A549 (cell line): ENCODE measurements at regions not wholly inside any gene's neighbourhood (a gene's known extent, or its start where the extent isn't known, plus 50 kb on each side); places are given as distances from the start of the nearest gene placed in this dataset.

Experiments used
- ATAC-seq, 2 experiments: fragments of 200-7000 bp in 1 of 2; fragments of >200 bp in 1 of 2; cut with Nextera tagmentation in 1 of 2; cut with Tn5 transposase in 1 of 2; 3 replicates each; pipeline versions ENCODE4 v1.8.0 to v1.9.1; 2018 to 2020; ENCODE audit warnings: mild to moderate bottlenecking in 1 of 2, moderate library complexity in 1 of 2
- CTCF ChIA-PET: fragments of 300-600 bp; sonication (Branson Sonifier 250); formaldehyde crosslinking; extraction: SDS; loops from one replicate; lab custom pipeline; 2021; ENCODE audit warnings: antibody characterized with exemption, inconsistent platforms; lab: Yijun Ruan, JAX
- POLR2A ChIA-PET: fragments of 350-600 bp; formaldehyde crosslinking; extraction: SDS; loops from one replicate; lab custom pipeline; 2021; ENCODE audit warnings: antibody characterized with exemption, inconsistent platforms; lab: Yijun Ruan, JAX
- DNase-seq, 2 experiments: peaks; one replicate each; pipeline versions ENCODE4 v3.0.0 to v3.0.0-alpha.2; 2011 to 2016; ENCODE audit warnings: low read depth in 1 of 2, low spot score in 1 of 2
- FAIRE-seq: peaks from 2 replicates; lab custom pipeline; 2011; peaks lifted over from hg19 to GRCh38; lab: Jason Lieb, UNC
- H3K27ac ChIP-seq, 2 experiments: fragments of >200 bp; sonication (Bioruptor Twin); formaldehyde crosslinking; 3 replicates each; pipeline ENCODE4 v1.5.1; 2016 to 2017
- H3K4me1 ChIP-seq: fragments of >200 bp; sonication (Bioruptor Twin); formaldehyde crosslinking; 3 replicates; pipeline ENCODE4 v1.6.1; 2016
- H3K4me2 ChIP-seq: fragments of >200 bp; sonication (Bioruptor Twin); formaldehyde crosslinking; 3 replicates; pipeline ENCODE4 v1.6.1; 2016
- H3K4me3 ChIP-seq: fragments of >200 bp; sonication (Bioruptor Twin); formaldehyde crosslinking; 3 replicates; pipeline ENCODE4 v1.5.1; 2016
- H3K9me3 ChIP-seq: fragments of >200 bp; sonication (Bioruptor Twin); formaldehyde crosslinking; 3 replicates; pipeline ENCODE4 v1.6.1; 2016
- CBX2 ChIP-seq: fragments of 200-600 bp; sonication (generic); IDR thresholded peaks from 2 replicates; pipeline ENCODE4 v1.6.1; 2016; ENCODE audit warnings: low read depth, mild to moderate bottlenecking, borderline replicate concordance
- CHD2 ChIP-seq: fragments of 150-350 bp; IDR thresholded peaks from 2 replicates; pipeline ENCODE4 v1.6.1; 2014; ENCODE audit warnings: low read length; ENCODE audit not compliant: partially characterized antibody
- CHD4 ChIP-seq: fragments of 200-600 bp; sonication (generic); IDR thresholded peaks from 2 replicates; pipeline ENCODE4 v1.6.1; 2016; ENCODE audit warnings: antibody characterized with exemption, mild to moderate bottlenecking, borderline replicate concordance
- EHMT2 ChIP-seq: fragments of 200-600 bp; sonication (generic); IDR thresholded peaks from 2 replicates; pipeline ENCODE4 v1.6.1; 2016; ENCODE audit warnings: antibody characterized with exemption, low read depth, mild to moderate bottlenecking, moderate library complexity
- EP300 ChIP-seq, 2 experiments: fragments of >200 bp; sonication (Bioruptor Twin); formaldehyde crosslinking; IDR thresholded peaks; 2 replicates in 1 of 2; 3 replicates in 1 of 2; pipeline ENCODE4 v1.6.1; 2016 to 2017
- ESRRA ChIP-seq: fragments of 150-350 bp; IDR thresholded peaks from 2 replicates; pipeline ENCODE4 v1.6.1; 2014; ENCODE audit warnings: mild to moderate bottlenecking, low read length, borderline replicate concordance
- HDAC2 ChIP-seq: fragments of 200-600 bp; sonication (generic); IDR thresholded peaks from 2 replicates; pipeline ENCODE4 v1.6.1; 2016
- HEYL ChIP-seq: fragments of 250-450 bp; sonication (Bioruptor Pico); IDR thresholded peaks from 2 replicates; pipeline ENCODE4 v1.8.0; 2021; ENCODE audit warnings: mild to moderate bottlenecking, moderate library complexity
- HOXB13 ChIP-seq: fragments of 250-450 bp; sonication (Bioruptor Pico); IDR thresholded peaks from 2 replicates; pipeline ENCODE4 v1.5.0; 2020; ENCODE audit warnings: low read depth, mild to moderate bottlenecking, moderate library complexity
- KDM1A ChIP-seq: fragments of 200-600 bp; sonication (generic); IDR thresholded peaks from 2 replicates; pipeline ENCODE4 v1.6.1; 2016; ENCODE audit warnings: low read depth, mild to moderate bottlenecking
- MYC ChIP-seq: IDR thresholded peaks from 2 replicates; pipeline ENCODE4 v1.6.1; 2012; ENCODE audit warnings: mild to moderate bottlenecking, inconsistent platforms, low read length, improper control_type of control experiment, borderline replicate concordance
- NFE2L2 ChIP-seq: fragments of 150-350 bp; conservative IDR thresholded peaks from 2 replicates; pipeline ENCODE4 v1.6.1; 2014; ENCODE audit warnings: low read length
- PHF8 ChIP-seq: fragments of 200-600 bp; sonication (generic); IDR thresholded peaks from 2 replicates; pipeline ENCODE4 v1.6.1; 2016; ENCODE audit warnings: low read depth, mild to moderate bottlenecking, antibody characterized with exemption, moderate library complexity, borderline replicate concordance
- ZFP36 ChIP-seq: fragments of 450-650 bp; IDR thresholded peaks from 2 replicates; pipeline ENCODE4 v1.6.1; 2014; ENCODE audit warnings: borderline replicate concordance; ENCODE audit not compliant: partially characterized antibody
- ZNF302 ChIP-seq: fragments of 250-450 bp; sonication (Bioruptor Pico); IDR thresholded peaks from 2 replicates; pipeline ENCODE4 v1.9.0; 2021; ENCODE audit warnings: inconsistent platforms, mild to moderate bottlenecking, moderate library complexity
- WGBS: methylation state at CpG from one replicate; pipeline ENCODE4 v1.1.6; 2017; ENCODE audit errors: missing lambda C conversion rate; 5-methylcytosine and 5-hydroxymethylcytosine counted together
- TF ChIP-seq, protein P1 (sequence below): fragments of 200-600 bp; sonication (generic); IDR thresholded peaks from 2 replicates; pipeline ENCODE4 v1.6.1; 2016; ENCODE audit warnings: antibody characterized with exemption, mild to moderate bottlenecking, moderate library complexity
- TF ChIP-seq, protein P2 (sequence below): fragments of >200 bp; sonication (Bioruptor Twin); formaldehyde crosslinking; IDR thresholded peaks from 3 replicates; pipeline ENCODE4 v1.6.1; 2016

DNA sequence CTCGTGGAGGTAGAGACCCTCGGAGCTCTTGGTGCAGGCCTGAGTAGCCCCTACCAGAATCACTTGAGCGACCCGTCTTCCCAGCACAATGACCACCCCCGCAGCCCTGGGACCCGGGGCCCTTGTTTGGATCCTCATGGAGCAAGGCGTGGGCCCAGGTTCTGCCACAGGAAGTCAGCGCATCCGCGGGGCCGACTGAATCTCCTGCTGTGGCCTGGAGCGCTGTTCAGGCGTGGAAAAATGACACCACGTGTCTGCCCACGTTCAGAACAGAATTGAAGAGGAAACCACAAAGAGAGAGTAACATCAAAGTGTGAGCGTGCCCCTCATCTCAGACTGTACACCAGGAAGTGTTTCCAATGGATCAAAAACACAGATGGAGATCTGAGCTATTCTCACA is 1479.2 kb downstream of the TBC1D22A start:
- Histone ChIP-seq H3K9me3 (no peaks in the 10 kb centered on the region; the same call in 2 of the 3 replicates), H3K4me2 (no peak overlapping the region), H3K4me1 (no peaks in the 10 kb centered on the region), H3K4me3 (no peak overlapping the region), H3K27ac (no peak overlapping the region)
- DNase-seq (no peak), FAIRE-seq (no peak), ATAC-seq (no peak)
- WGBS, result 88% methylated on average over 8 of the region's 16 CpGs
- ChIA-PET POLR2A (no interaction called here), CTCF (no interaction called here)
- no peak for TF ChIP-seq NFE2L2
- TF ChIP-seq PHF8, result no peak
- no peak for TF ChIP-seq EHMT2
- TF ChIP-seq EP300 (IDR thresholded peaks at IDR 0.05), result no peak
- TF ChIP-seq MYC, result no peak
- TF ChIP-seq CHD2, result no peak

DNA sequence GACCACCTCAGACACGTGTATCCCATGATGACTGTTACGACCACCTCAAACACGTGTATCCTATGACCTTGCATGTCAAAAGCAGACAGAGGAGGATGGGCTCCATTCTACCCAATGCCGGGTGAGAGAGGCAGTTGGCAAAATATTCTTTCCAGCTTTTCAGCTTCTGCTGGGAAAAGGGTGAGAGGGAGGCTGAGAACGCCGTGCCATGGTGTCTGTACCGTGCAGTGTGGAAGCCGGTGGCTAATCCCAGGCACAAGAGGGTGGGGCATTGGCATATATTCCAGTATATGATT is 1478.4 kb downstream of the TBC1D22A start:
- no peak overlapping the region for H3K4me3 ChIP-seq
- no peak for TF ChIP-seq HOXB13
- TF ChIP-seq CBX2, result no peak
- TF ChIP-seq ZNF302, result no peak
- TF ChIP-seq HDAC2, result no peak
- TF ChIP-seq HEYL (CRISPR knock-in tag), result no peak
- TF ChIP-seq ESRRA, result no peak
- TF ChIP-seq, protein P1, sequence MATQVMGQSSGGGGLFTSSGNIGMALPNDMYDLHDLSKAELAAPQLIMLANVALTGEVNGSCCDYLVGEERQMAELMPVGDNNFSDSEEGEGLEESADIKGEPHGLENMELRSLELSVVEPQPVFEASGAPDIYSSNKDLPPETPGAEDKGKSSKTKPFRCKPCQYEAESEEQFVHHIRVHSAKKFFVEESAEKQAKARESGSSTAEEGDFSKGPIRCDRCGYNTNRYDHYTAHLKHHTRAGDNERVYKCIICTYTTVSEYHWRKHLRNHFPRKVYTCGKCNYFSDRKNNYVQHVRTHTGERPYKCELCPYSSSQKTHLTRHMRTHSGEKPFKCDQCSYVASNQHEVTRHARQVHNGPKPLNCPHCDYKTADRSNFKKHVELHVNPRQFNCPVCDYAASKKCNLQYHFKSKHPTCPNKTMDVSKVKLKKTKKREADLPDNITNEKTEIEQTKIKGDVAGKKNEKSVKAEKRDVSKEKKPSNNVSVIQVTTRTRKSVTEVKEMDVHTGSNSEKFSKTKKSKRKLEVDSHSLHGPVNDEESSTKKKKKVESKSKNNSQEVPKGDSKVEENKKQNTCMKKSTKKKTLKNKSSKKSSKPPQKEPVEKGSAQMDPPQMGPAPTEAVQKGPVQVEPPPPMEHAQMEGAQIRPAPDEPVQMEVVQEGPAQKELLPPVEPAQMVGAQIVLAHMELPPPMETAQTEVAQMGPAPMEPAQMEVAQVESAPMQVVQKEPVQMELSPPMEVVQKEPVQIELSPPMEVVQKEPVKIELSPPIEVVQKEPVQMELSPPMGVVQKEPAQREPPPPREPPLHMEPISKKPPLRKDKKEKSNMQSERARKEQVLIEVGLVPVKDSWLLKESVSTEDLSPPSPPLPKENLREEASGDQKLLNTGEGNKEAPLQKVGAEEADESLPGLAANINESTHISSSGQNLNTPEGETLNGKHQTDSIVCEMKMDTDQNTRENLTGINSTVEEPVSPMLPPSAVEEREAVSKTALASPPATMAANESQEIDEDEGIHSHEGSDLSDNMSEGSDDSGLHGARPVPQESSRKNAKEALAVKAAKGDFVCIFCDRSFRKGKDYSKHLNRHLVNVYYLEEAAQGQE, result no peak
- TF ChIP-seq CHD4, result no peak
- no peak for TF ChIP-seq ZFP36
- no peak for TF ChIP-seq KDM1A
- DNase-seq (no peak), ATAC-seq (no peak), FAIRE-seq (no peak)
- H3K9me3 ChIP-seq, result no peaks in the 10 kb centered on the region; the same call in 2 of the 3 replicates
- no peak overlapping the region for H3K27ac ChIP-seq
- CTCF ChIA-PET, result no interaction called here
- H3K4me2 ChIP-seq, result no peak overlapping the region
- POLR2A ChIA-PET, result no interaction called here
- 84% methylated on average over 8 of the region's 8 CpGs for WGBS
- H3K4me1 ChIP-seq, result no peaks in the 10 kb centered on the region

DNA sequence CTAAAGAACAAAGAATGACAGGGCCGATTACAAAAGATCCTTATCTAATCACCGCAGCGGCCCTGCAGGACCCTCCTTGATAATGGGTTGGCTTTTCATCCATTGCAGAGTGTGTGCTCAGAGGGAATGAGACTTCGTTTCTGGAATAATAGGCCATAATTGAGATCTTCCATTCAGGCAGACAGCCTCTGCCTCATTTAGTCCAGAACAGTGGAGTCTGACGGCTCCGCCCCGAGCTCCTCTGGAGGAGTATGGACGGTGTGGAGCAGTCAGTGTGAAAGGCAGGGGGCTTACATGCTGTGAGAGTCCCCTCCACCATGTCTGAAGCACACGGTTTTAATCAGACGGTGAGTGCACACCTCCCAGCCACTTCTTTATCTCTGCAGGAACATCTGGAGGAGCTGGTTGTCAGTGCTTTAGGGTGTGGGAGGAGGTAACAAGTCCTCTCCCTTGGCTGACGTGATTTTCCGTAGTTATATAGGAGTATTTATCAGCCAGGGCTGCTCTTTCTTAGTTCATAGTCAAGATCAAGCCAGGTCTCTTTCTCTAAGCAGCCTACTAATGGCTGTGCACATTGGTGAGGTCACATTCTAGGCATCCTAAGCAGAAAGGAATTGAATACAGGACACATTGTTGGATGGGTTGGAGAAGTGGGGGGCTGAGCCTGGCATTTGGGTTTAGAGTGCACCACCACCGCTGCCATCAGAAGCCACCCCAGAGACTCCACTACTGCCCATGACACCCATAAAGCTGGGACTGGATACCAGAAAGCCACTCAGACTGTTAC is 1477.9 kb downstream of the TBC1D22A start:
- Histone ChIP-seq H3K4me1 (no peaks in the 10 kb centered on the region), H3K4me2 (no peak overlapping the region), H3K9me3 (no peaks in the 10 kb centered on the region; the same call in 2 of the 3 replicates), H3K27ac (no peak overlapping the region), H3K4me3 (no peak overlapping the region)
- TF ChIP-seq HEYL (CRISPR knock-in tag), result no peak
- TF ChIP-seq, protein P2, sequence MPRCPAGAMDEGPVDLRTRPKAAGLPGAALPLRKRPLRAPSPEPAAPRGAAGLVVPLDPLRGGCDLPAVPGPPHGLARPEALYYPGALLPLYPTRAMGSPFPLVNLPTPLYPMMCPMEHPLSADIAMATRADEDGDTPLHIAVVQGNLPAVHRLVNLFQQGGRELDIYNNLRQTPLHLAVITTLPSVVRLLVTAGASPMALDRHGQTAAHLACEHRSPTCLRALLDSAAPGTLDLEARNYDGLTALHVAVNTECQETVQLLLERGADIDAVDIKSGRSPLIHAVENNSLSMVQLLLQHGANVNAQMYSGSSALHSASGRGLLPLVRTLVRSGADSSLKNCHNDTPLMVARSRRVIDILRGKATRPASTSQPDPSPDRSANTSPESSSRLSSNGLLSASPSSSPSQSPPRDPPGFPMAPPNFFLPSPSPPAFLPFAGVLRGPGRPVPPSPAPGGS, result no peak
- WGBS, result 86% methylated on average over 12 of the region's 13 CpGs
- no peak for FAIRE-seq
- ChIA-PET CTCF (no interaction called here), POLR2A (no interaction called here)
- ATAC-seq, result no peak
- no peak for DNase-seq
